ENCODE measurements at regions not wholly inside any gene's neighbourhood (a gene's known extent, or its start where the extent isn't known, plus 50 kb on each side); places are given as distances from the start of the nearest gene placed in this dataset.
"Not testable (repeated sequence)": the region's sequence is repeated elsewhere in the genome, so short reads cannot be mapped to it uniquely, and the experiment has no call there.

DNA sequence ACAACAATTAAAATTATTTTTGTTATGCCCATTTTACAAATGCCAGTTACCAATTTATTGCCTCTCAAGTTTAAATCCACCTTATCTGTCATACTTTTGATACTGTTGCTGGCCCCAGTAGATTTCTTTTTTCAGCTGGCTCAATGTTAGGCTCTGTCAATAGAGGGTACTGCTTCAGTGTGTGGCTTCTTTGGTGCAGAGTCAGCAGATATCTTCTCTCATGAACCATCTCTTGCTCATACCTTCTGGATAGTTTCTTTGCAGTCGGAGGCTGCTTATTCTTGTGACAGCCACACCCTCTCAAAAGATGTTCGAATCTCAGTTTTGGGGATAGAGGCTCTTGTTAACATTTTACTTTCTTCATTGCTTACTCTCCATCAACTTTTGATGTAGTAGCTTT, 849.9 kb upstream of the SEMA6A start:
- DNase-seq (ENCODE audit: low spot score) = no peak

DNA sequence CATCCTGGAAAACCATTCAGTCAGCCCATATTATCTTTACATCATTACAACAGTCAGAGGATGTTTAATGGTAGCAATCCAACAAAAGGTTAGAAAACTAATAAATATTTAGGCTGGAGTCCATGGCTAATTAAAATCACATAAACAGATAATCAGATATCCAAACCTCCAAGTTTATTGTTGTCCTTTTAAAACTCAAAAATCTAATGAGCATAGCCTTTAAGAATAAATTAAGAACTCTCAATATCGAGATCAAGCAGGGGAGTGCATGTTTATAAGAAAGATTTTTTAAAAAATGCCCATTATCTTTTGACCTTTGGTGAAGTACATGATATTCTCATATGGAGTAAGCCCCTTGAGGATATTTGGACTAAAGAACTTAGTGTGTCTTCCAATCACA, 842.9 kb upstream of the SEMA6A start:
- DNase-seq (ENCODE audit: low spot score) = no peak

- DNase-seq (ENCODE audit: low spot score) = peak; percentile 16
Observed at GRCh38 chr5:117414926-117415325, 840.3 kb upstream of the SEMA6A start.

DNA sequence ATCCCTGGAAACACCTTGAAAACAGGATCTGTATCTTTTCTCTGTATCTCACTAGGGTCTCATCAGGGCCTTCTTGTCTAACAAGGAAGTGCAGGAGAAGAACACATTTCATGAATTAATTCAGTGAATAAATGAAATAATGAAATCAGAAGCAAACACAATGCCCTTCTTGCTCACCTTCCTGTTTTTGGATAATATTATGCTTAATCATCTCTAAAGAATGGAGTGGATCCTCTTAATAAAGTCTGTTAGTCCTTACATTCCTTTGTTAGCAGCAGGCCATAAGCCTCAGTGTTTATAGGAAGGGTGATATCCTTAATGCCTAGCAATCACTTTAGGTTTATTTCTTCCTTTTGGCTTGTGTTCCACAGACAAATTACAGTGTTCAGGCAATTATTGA, 837.1 kb upstream of the SEMA6A start:
- no peak for DNase-seq (ENCODE audit: low spot score)

DNA sequence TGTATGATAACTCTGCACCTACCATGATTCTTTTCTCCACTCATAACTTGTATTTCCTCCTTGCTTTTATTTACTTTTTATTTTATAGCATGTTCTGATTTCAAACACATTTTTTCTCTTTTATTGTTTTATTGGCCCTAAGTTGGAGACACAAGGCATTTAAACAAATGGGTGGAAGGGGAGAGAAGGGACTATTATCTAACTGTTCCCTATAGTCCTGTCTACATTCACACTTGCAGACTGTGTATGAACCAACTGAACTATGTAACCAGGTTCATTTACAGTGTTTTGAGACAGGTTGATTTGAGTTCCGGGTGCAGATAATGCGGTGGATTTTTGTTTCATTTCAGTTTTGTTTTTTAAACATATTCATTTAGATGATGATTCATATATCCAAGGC, 830.6 kb upstream of the SEMA6A start:
- no peak for DNase-seq (ENCODE audit: low spot score)

- DNase-seq (ENCODE audit: low spot score) = no peak
Observed at GRCh38 chr5:117394506-117395157, 820.0 kb upstream of the SEMA6A start.

DNA sequence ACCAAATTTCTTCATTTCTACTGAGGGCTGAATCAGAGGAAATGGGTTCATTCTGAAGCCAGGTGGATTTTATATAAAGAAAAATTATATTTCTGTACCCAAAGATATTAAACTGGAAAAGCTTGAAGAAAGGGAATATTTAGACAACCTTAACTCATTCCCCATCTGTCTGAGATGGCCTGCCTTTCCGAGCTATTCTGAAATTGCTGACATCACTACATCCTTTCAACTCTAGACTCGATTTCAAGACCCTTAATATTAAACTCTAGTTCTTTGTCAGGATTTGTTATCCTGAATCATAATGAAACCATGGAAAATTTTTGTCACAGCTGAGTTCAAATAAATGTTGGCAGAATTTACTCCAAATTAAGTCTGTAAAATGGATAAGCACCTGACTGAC, 818.5 kb upstream of the SEMA6A start:
- no peak for DNase-seq (ENCODE audit: low spot score)

DNA sequence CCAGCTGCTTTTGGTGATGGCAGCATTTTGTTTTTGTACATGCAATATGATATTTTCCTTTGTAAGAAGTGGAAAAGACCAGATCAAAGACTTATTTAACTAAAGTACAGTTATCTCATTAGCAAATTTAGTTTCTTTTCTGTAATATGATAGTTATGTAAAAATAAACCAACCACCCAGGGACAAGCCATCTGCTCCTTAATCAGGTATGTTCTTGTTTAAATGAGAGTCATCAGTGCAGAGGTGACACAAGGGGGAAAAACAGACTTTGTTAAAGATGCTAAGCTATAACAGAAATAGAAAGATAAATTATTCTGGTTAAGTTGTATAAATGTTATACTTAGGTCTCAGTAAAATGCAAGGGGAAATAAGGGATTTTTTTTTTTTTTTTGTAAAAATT, 805.7 kb upstream of the SEMA6A start:
- DNase-seq (ENCODE audit: low spot score) = peak; percentile 11

GRCh38 chr5:117379521-117379920, 804.9 kb upstream of the SEMA6A start:
- DNase-seq (ENCODE audit: low spot score) = no peak

GRCh38 chr5:117376748-117377147, 802.1 kb upstream of the SEMA6A start:
- DNase-seq (ENCODE audit: low spot score) = no peak

- DNase-seq (ENCODE audit: low spot score) = no peak
Observed at GRCh38 chr5:117359895-117360294, 785.3 kb upstream of the SEMA6A start.

DNA sequence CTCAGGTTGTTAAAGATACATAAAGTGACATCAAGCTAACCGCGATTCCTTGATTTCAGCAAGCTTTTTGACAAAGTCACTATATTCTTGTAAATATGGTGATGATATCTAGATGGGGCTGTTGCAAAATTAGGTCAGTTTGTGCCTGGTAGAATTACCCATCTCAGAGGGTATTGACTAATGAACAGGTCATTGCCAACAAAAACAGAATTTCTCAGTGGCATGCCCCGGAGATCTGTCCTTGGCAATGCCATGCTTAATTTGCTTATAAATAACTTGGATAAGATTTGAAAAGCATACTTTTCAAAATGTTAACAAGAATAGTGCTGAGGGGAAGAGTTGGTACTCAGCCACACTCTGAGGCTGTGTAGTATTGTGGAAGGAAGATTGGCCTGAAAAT, 783.3 kb upstream of the SEMA6A start:
- no peak for DNase-seq (ENCODE audit: low spot score)

DNA sequence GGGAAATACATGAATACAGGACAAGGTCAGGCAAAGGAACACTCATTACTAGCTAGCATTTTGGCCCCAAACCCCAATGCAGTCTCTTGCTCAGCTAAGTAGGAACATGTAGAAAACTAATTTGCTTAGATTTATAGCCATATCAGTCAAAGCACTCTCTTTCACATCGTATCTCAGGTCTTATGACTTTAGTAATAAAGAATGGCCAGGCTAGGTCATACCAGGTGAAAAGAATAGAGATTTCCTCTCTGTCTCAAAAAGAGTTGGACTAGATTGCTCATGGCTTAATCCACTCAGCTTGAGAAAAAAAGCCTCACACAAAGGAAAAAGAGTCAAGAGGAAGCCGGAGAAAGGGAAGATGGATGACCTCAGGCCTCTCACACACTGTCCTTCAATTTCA, 772.7 kb upstream of the SEMA6A start:
- DNase-seq (ENCODE audit: low spot score) = no peak

DNA sequence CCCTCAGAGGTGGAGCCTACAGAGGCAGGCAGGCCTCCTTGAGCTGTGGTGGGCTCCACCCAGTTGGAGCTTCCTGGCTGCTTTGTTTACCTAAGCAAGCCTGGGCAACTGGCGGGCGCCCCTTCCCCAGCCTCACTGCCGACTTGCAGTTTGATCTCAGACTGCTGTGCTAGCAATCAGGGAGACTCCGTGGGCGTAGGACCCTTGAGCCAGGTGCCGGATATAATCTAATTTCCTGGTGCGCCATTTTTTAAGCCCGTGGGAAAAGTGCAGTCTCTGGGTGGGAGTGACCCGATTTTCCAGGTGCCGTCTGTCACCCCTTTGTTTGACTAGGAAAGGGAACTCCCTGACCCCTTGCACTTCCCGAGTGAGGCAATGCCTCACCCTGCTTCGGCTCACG, 769.1 kb upstream of the SEMA6A start:
- DNase-seq (ENCODE audit: low spot score) = not testable (repeated sequence)

- no peak for DNase-seq (ENCODE audit: low spot score)
Observed at GRCh38 chr5:117337064-117337749, 762.6 kb upstream of the SEMA6A start.

GRCh38 chr5:117336208-117336607, 761.6 kb upstream of the SEMA6A start:
- DNase-seq (ENCODE audit: low spot score) = no peak

- DNase-seq (ENCODE audit: low spot score) = no peak
Observed at GRCh38 chr5:117333011-117333410, 758.4 kb upstream of the SEMA6A start.

- no peak for DNase-seq (ENCODE audit: low spot score)
Observed at GRCh38 chr5:117332341-117332740, 757.7 kb upstream of the SEMA6A start.

GRCh38 chr5:117327511-117327910, 752.9 kb upstream of the SEMA6A start:
- DNase-seq (ENCODE audit: low spot score) = no peak

DNA sequence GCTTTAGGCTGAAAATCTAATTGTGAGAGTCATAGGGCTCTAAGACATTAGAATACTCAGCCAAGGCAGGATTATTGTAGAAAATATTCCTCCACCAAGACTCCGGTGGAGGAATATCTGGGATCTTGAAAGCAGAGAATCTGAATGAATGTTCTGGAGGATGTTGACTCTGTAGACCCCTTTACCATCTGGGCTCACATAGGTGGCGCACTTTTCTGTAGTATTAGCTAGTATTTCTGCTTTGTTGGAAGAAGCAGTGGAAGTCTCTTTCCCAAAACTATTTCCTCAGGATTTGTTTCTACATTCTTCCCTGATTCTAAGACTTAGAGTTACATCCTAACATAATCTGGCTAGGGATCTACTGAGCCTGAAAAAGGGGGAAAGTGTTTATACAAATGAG, 752.4 kb upstream of the SEMA6A start:
- no peak for DNase-seq (ENCODE audit: low spot score)

- no peak for DNase-seq (ENCODE audit: low spot score)
Observed at GRCh38 chr5:117318528-117318927, 743.9 kb upstream of the SEMA6A start.

- no peak for DNase-seq (ENCODE audit: low spot score)
Observed at GRCh38 chr5:117315170-117315569, 740.5 kb upstream of the SEMA6A start.

DNA sequence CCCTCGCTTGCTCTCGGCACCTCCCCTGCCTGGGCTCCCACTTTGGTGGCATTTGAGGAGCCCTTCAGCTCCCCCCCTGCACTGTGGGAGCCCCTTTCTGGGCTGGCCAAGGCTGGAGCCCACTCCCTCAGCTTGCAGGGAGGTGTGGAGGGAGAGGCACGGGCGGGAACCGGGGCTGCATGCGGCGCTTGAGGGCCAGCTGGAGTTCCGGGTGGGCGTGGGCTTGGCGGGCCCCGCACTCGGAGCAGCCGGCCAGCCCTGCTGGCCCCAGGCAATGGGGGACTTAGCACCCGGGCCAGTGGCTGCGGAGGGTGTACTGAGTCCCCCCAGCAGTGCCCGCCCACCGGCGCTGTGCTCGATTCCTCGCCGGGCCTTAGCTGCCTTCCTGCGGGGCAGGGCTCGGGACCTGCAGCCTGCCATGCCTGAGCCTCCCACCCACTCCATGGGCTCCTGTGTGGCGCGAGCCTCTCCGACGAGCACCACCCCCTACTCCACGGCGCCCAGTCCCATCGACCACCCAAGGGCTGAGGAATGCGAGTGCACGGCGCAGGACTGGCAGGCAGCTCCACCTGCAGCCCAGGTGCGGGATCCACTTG, 730.0 kb upstream of the SEMA6A start:
- not testable (repeated sequence) for DNase-seq (ENCODE audit: low spot score)

- DNase-seq (ENCODE audit: low spot score) = no peak
Observed at GRCh38 chr5:117302949-117303348, 728.3 kb upstream of the SEMA6A start.

Data from pons (tissue), 1 donor.